Astrocyte (in vitro differentiated cells and primary cell): ENCODE measurements at regions not wholly inside any gene's neighbourhood (a gene's known extent, or its start where the extent isn't known, plus 50 kb on each side); places are given as distances from the start of the nearest gene placed in this dataset.

Experiments
- DNase-seq: peaks from one replicate; pipeline ENCODE4 v3.0.0-alpha.2; 2010; ENCODE audit warnings: low read depth
- FAIRE-seq: peaks from 2 replicates; lab custom pipeline; 2011; peaks lifted over from hg19 to GRCh38; lab: Jason Lieb, UNC
- H2AFZ ChIP-seq: 2 replicates; pipeline ENCODE4 v1.6.0; 2012; ENCODE audit warnings: low read depth, low read length, inconsistent platforms
- H3K27ac ChIP-seq: 2 replicates; pipeline ENCODE4 v1.5.1; 2011; ENCODE audit warnings: low read depth, low read length, inconsistent platforms
- H3K27me3 ChIP-seq: 2 replicates; pipeline ENCODE4 v1.6.0; 2011; ENCODE audit warnings: low read length, inconsistent platforms; ENCODE audit not compliant: insufficient read depth
- H3K36me3 ChIP-seq: 2 replicates; pipeline ENCODE4 v1.5.1; 2011; ENCODE audit warnings: low read length, inconsistent platforms; ENCODE audit not compliant: insufficient read depth
- H3K4me1 ChIP-seq: 2 replicates; pipeline ENCODE4 v1.5.1; 2011; ENCODE audit warnings: low read length, inconsistent platforms; ENCODE audit not compliant: insufficient read depth
- H3K4me2 ChIP-seq: 2 replicates; pipeline ENCODE4 v1.6.0; 2012; ENCODE audit warnings: low read length, inconsistent platforms
- H3K4me3 ChIP-seq: 2 replicates; pipeline ENCODE4 v1.5.1; 2011; ENCODE audit warnings: low read depth, mild to moderate bottlenecking, low read length, inconsistent platforms; ENCODE audit not compliant: insufficient read depth
- H3K79me2 ChIP-seq: 2 replicates; pipeline ENCODE4 v1.6.0; 2012; ENCODE audit warnings: mild to moderate bottlenecking, low read length, inconsistent platforms; ENCODE audit not compliant: insufficient read depth
- H3K9ac ChIP-seq: 2 replicates; pipeline ENCODE4 v1.6.0; 2012; ENCODE audit warnings: mild to moderate bottlenecking, low read length, inconsistent platforms
- H3K9me3 ChIP-seq: 2 replicates; pipeline ENCODE4 v1.5.1; 2012; ENCODE audit warnings: low read depth, mild to moderate bottlenecking, low read length, inconsistent platforms; ENCODE audit not compliant: insufficient read depth
- H4K20me1 ChIP-seq: 2 replicates; pipeline ENCODE4 v1.6.0; 2012; ENCODE audit warnings: low read length, inconsistent platforms; ENCODE audit not compliant: insufficient read depth
- H3K27ac Mint-ChIP-seq: one replicate; pipeline ENCODE4 v1.8.0; 2021; ENCODE audit warnings: mild to moderate bottlenecking, mixed read lengths; ENCODE audit not compliant: unreplicated experiment
- H3K27me3 Mint-ChIP-seq: one replicate; pipeline ENCODE4 v1.8.0; 2021; ENCODE audit warnings: low read depth, mixed read lengths; ENCODE audit not compliant: unreplicated experiment
- H3K36me3 Mint-ChIP-seq: one replicate; pipeline ENCODE4 v1.8.0; 2021; ENCODE audit warnings: low read depth, mixed read lengths; ENCODE audit not compliant: unreplicated experiment
- H3K4me1 Mint-ChIP-seq: one replicate; pipeline ENCODE4 v1.8.0; 2021; ENCODE audit warnings: low read depth, mixed read lengths; ENCODE audit not compliant: unreplicated experiment
- H3K4me3 Mint-ChIP-seq: one replicate; pipeline ENCODE4 v1.8.0; 2021; ENCODE audit warnings: mild to moderate bottlenecking, moderate library complexity, mixed read lengths; ENCODE audit not compliant: unreplicated experiment
- H3K9me3 Mint-ChIP-seq: one replicate; pipeline ENCODE4 v1.8.0; 2021; ENCODE audit warnings: mild to moderate bottlenecking, mixed read lengths; ENCODE audit not compliant: unreplicated experiment
- CTCF ChIP-seq: IDR thresholded peaks from 2 replicates; pipeline ENCODE4 v1.5.1; 2011; ENCODE audit warnings: low read depth, mild to moderate bottlenecking, inconsistent platforms, low read length, moderate library complexity; ENCODE audit not compliant: insufficient read depth
- EZH2 ChIP-seq: IDR thresholded peaks from 2 replicates; pipeline ENCODE4 v1.6.1; 2012; ENCODE audit warnings: mild to moderate bottlenecking, low read length, inconsistent platforms; ENCODE audit not compliant: insufficient read depth

GRCh38 chr1:239854922-239855321 is 236.8 kb upstream of the FMN2 start:
- FAIRE-seq: no peak
- H2AFZ ChIP-seq: no peak overlapping the region
- no peaks in the 10 kb centered on the region for H4K20me1 ChIP-seq
- no peak overlapping the region for H3K4me3 Mint-ChIP-seq
- H3K27ac Mint-ChIP-seq: no peak overlapping the region
- H3K4me1 ChIP-seq: no peaks in the 10 kb centered on the region
- H3K9me3 ChIP-seq: no peaks in the 10 kb centered on the region
- H3K9me3 Mint-ChIP-seq: no peaks in the 10 kb centered on the region
- no peak overlapping the region for H3K27ac ChIP-seq
- TF ChIP-seq CTCF (no peak), EZH2 (no peak)
- H3K27me3 Mint-ChIP-seq: no peaks in the 10 kb centered on the region
- no peaks in the 10 kb centered on the region for H3K36me3 ChIP-seq
- H3K4me1 Mint-ChIP-seq: peaks cover 4% of the 10 kb centered on the region
- no peak overlapping the region for H3K9ac ChIP-seq
- no peak overlapping the region for H3K4me3 ChIP-seq
- no peaks in the 10 kb centered on the region for H3K27me3 ChIP-seq
- H3K4me2 ChIP-seq: no peak overlapping the region
- H3K79me2 ChIP-seq: no peaks in the 10 kb centered on the region
- no peak for DNase-seq
- H3K36me3 Mint-ChIP-seq: no peaks in the 10 kb centered on the region

GRCh38 chr1:239856067-239856466 is 235.6 kb upstream of the FMN2 start:
- Histone ChIP-seq H2AFZ (no peak overlapping the region), H3K36me3 (no peaks in the 10 kb centered on the region), H3K9me3 (no peaks in the 10 kb centered on the region), H3K9ac (no peak overlapping the region), H3K27me3 (no peaks in the 10 kb centered on the region), H3K4me3 (no peak overlapping the region), H4K20me1 (no peaks in the 10 kb centered on the region), H3K79me2 (no peaks in the 10 kb centered on the region), H3K4me1 (no peaks in the 10 kb centered on the region), H3K4me2 (no peak overlapping the region), H3K27ac (no peak overlapping the region)
- DNase-seq: no peak
- no peaks in the 10 kb centered on the region for H3K36me3 Mint-ChIP-seq
- TF ChIP-seq CTCF (no peak), EZH2 (no peak)
- H3K9me3 Mint-ChIP-seq: no peaks in the 10 kb centered on the region
- FAIRE-seq: no peak
- no peak overlapping the region for H3K4me3 Mint-ChIP-seq
- peaks cover 4% of the 10 kb centered on the region for H3K4me1 Mint-ChIP-seq
- H3K27me3 Mint-ChIP-seq: no peaks in the 10 kb centered on the region
- no peak overlapping the region for H3K27ac Mint-ChIP-seq

- H3K4me3 ChIP-seq: no peak overlapping the region
- Mint-ChIP-seq H3K36me3 (no peaks in the 10 kb centered on the region), H3K4me3 (no peak overlapping the region), H3K4me1 (peaks cover 4% of the 10 kb centered on the region), H3K27me3 (no peaks in the 10 kb centered on the region), H3K27ac (no peak overlapping the region), H3K9me3 (no peaks in the 10 kb centered on the region)
- FAIRE-seq: no peak
- no peak overlapping the region for H3K9ac ChIP-seq
- H3K27me3 ChIP-seq: no peaks in the 10 kb centered on the region
- TF ChIP-seq EZH2: no peak
- TF ChIP-seq CTCF: no peak
- no peaks in the 10 kb centered on the region for H4K20me1 ChIP-seq
- no peaks in the 10 kb centered on the region for H3K9me3 ChIP-seq
- no peak overlapping the region for H3K4me2 ChIP-seq
- no peak overlapping the region for H2AFZ ChIP-seq
- no peak overlapping the region for H3K27ac ChIP-seq
- H3K36me3 ChIP-seq: no peaks in the 10 kb centered on the region
- no peaks in the 10 kb centered on the region for H3K4me1 ChIP-seq
- DNase-seq: no peak
- H3K79me2 ChIP-seq: no peaks in the 10 kb centered on the region
These were observed 234.8 kb upstream of the FMN2 start for GRCh38 chr1:239856924-239857323.
